Vagina (tissue), 2 donors: ENCODE measurements at regions not wholly inside any gene's neighbourhood (a gene's known extent, or its start where the extent isn't known, plus 50 kb on each side); places are given as distances from the start of the nearest gene placed in this dataset.

Experiments used
- POLR2A ChIP-seq, 2 donors: fragments of 450-650 bp; IDR thresholded peaks; one replicate each; pipeline ENCODE4 v1.6.1; 2017; ENCODE audit warnings: antibody characterized with exemption in 2 of 2, mild to moderate bottlenecking in 2 of 2, moderate library complexity in 2 of 2
- TF ChIP-seq, protein P1 (sequence below), 3 experiments: fragments of 450-650 bp in 2 of 3; fragments of 200-600 bp in 1 of 3; sonication (generic) in 1 of 3; IDR thresholded peaks; one replicate each; pipeline ENCODE4 v1.5.1; 2017 to 2019; ENCODE audit warnings: antibody characterized with exemption in 3 of 3, mild to moderate bottlenecking in 2 of 3, moderate library complexity in 2 of 3

DNA sequence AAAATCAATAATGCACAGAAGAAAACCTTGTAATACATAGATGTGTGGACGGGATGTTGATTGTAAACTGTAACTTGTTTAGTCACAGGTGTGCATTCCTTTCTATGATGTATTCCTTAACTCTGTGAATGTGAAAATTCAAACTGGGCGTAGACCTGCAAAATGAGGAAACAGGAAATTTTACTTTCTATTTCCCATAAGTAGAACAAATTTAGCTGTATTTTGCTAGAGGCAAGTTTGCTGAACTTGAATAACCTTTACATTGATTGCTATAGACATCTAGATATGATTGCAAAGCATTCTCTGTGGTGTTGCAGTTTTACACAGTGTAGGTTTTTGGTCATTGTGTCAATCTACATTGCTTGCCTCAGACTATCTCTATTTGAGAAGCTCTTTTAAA lies 368.4 kb upstream of the MAN1A1 start:
- TF ChIP-seq, protein P1, sequence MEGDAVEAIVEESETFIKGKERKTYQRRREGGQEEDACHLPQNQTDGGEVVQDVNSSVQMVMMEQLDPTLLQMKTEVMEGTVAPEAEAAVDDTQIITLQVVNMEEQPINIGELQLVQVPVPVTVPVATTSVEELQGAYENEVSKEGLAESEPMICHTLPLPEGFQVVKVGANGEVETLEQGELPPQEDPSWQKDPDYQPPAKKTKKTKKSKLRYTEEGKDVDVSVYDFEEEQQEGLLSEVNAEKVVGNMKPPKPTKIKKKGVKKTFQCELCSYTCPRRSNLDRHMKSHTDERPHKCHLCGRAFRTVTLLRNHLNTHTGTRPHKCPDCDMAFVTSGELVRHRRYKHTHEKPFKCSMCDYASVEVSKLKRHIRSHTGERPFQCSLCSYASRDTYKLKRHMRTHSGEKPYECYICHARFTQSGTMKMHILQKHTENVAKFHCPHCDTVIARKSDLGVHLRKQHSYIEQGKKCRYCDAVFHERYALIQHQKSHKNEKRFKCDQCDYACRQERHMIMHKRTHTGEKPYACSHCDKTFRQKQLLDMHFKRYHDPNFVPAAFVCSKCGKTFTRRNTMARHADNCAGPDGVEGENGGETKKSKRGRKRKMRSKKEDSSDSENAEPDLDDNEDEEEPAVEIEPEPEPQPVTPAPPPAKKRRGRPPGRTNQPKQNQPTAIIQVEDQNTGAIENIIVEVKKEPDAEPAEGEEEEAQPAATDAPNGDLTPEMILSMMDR (IDR thresholded peaks at IDR 0.05): no peak
- TF ChIP-seq POLR2A (IDR thresholded peaks at IDR 0.05): no peak
